Muscle layer of duodenum (tissue), 2 donors: ENCODE measurements at regions not wholly inside any gene's neighbourhood (a gene's known extent, or its start where the extent isn't known, plus 50 kb on each side); places are given as distances from the start of the nearest gene placed in this dataset.

Experiments used
- H3K27ac ChIP-seq: one replicate; pipeline ENCODE4 v1.7.0; 2013; ENCODE audit warnings: mild to moderate bottlenecking, low read length
- H3K27me3 ChIP-seq: one replicate; pipeline ENCODE4 v1.7.0; 2013; ENCODE audit warnings: low read depth, mild to moderate bottlenecking, control low read depth, low read length
- H3K36me3 ChIP-seq, 2 donors: one replicate each; pipeline ENCODE4 v1.7.0; 2013; ENCODE audit warnings: low read length in 2 of 2, control low read depth in 1 of 2, mild to moderate bottlenecking in 1 of 2; ENCODE audit not compliant: insufficient read depth in 2 of 2, control insufficient read depth in 1 of 2
- H3K4me1 ChIP-seq, 2 donors: one replicate each; pipeline ENCODE4 v1.7.0; 2013; ENCODE audit warnings: low read length in 2 of 2, mild to moderate bottlenecking in 2 of 2, control low read depth in 1 of 2, moderate library complexity in 1 of 2; ENCODE audit not compliant: insufficient read depth in 2 of 2, control insufficient read depth in 1 of 2
- H3K4me3 ChIP-seq, 2 donors: one replicate each; pipeline ENCODE4 v1.7.0; 2013; ENCODE audit warnings: low read length in 2 of 2, low read depth in 1 of 2, mild to moderate bottlenecking in 1 of 2
- H3K9me3 ChIP-seq, 2 donors: one replicate each; pipeline ENCODE4 v1.7.0; 2013; ENCODE audit warnings: low read length in 2 of 2, control low read depth in 1 of 2, mild to moderate bottlenecking in 1 of 2; ENCODE audit not compliant: control insufficient read depth in 1 of 2
- donor health status: healthy.

- H3K4me3 ChIP-seq = no peak overlapping the region
- H3K27ac ChIP-seq = no peak overlapping the region
- H3K36me3 ChIP-seq = no peaks in the 10 kb centered on the region
- peaks cover 0 to 14% of the 10 kb centered on the region in 2 donors for H3K9me3 ChIP-seq
- no peaks in the 10 kb centered on the region for H3K4me1 ChIP-seq
- H3K27me3 ChIP-seq = no peaks in the 10 kb centered on the region
These were observed 324.1 kb upstream of the SYT4 start for GRCh38 chr18:43601432-43601831.

GRCh38 chr18:43605224-43605623 is 327.9 kb upstream of the SYT4 start:
- H3K27me3 ChIP-seq = no peaks in the 10 kb centered on the region

GRCh38 chr18:43606795-43607194 is 329.5 kb upstream of the SYT4 start:
- Histone ChIP-seq H3K27me3 (no peaks in the 10 kb centered on the region), H3K4me1 (no peaks in the 10 kb centered on the region), H3K27ac (no peak overlapping the region), H3K36me3 (no peaks in the 10 kb centered on the region), H3K9me3 (peaks cover 0 to 17% of the 10 kb centered on the region in 2 donors), H3K4me3 (no peak overlapping the region)

More at GRCh38 chr18:43605224-43605623, 327.9 kb upstream of the SYT4 start:
- no peak overlapping the region for H3K27ac ChIP-seq
- H3K4me3 ChIP-seq = no peak overlapping the region
- peaks cover 0 to 17% of the 10 kb centered on the region in 2 donors for H3K9me3 ChIP-seq
- no peaks in the 10 kb centered on the region for H3K4me1 ChIP-seq
- H3K36me3 ChIP-seq = no peaks in the 10 kb centered on the region

- H3K27me3 ChIP-seq = no peaks in the 10 kb centered on the region
- H3K9me3 ChIP-seq = no peaks in the 10 kb centered on the region
- H3K36me3 ChIP-seq = no peaks in the 10 kb centered on the region
- H3K27ac ChIP-seq = no peak overlapping the region
- H3K4me1 ChIP-seq = no peaks in the 10 kb centered on the region
- no peak overlapping the region for H3K4me3 ChIP-seq
These were observed 343.6 kb upstream of the SYT4 start for GRCh38 chr18:43620936-43621335.

GRCh38 chr18:43622024-43622423 is 344.7 kb upstream of the SYT4 start:
- Histone ChIP-seq H3K4me1 (no peaks in the 10 kb centered on the region), H3K4me3 (no peak overlapping the region), H3K27me3 (no peaks in the 10 kb centered on the region), H3K9me3 (no peaks in the 10 kb centered on the region), H3K36me3 (no peaks in the 10 kb centered on the region), H3K27ac (no peak overlapping the region)

- Histone ChIP-seq H3K4me1 (no peaks in the 10 kb centered on the region), H3K27ac (no peak overlapping the region), H3K9me3 (no peaks in the 10 kb centered on the region), H3K27me3 (no peaks in the 10 kb centered on the region), H3K36me3 (no peaks in the 10 kb centered on the region), H3K4me3 (no peak overlapping the region)
These were observed 348.3 kb upstream of the SYT4 start for GRCh38 chr18:43625582-43625981.

GRCh38 chr18:43627848-43628530 is 350.7 kb upstream of the SYT4 start:
- Histone ChIP-seq H3K27ac (no peak overlapping the region), H3K36me3 (no peaks in the 10 kb centered on the region), H3K4me1 (no peaks in the 10 kb centered on the region), H3K4me3 (no peak overlapping the region), H3K27me3 (no peaks in the 10 kb centered on the region), H3K9me3 (no peaks in the 10 kb centered on the region)

GRCh38 chr18:43634994-43635393 is 357.7 kb upstream of the SYT4 start:
- Histone ChIP-seq H3K36me3 (no peaks in the 10 kb centered on the region), H3K27me3 (no peaks in the 10 kb centered on the region), H3K9me3 (no peaks in the 10 kb centered on the region), H3K4me1 (no peaks in the 10 kb centered on the region), H3K4me3 (no peak overlapping the region), H3K27ac (no peak overlapping the region)

- Histone ChIP-seq H3K27me3 (no peaks in the 10 kb centered on the region), H3K4me3 (no peak overlapping the region), H3K4me1 (no peaks in the 10 kb centered on the region), H3K9me3 (no peaks in the 10 kb centered on the region), H3K27ac (no peak overlapping the region), H3K36me3 (no peaks in the 10 kb centered on the region)
These were observed 358.1 kb upstream of the SYT4 start for GRCh38 chr18:43635397-43635796.

- Histone ChIP-seq H3K27ac (no peak overlapping the region), H3K36me3 (no peaks in the 10 kb centered on the region), H3K4me1 (no peaks in the 10 kb centered on the region), H3K9me3 (peaks cover 0 to 4% of the 10 kb centered on the region in 2 donors), H3K4me3 (no peak overlapping the region), H3K27me3 (no peaks in the 10 kb centered on the region)
These were observed 365.5 kb upstream of the SYT4 start for GRCh38 chr18:43642727-43643330.

GRCh38 chr18:43648002-43648401 is 370.7 kb upstream of the SYT4 start:
- Histone ChIP-seq H3K27ac (no peak overlapping the region), H3K27me3 (no peaks in the 10 kb centered on the region), H3K36me3 (no peaks in the 10 kb centered on the region), H3K4me3 (no peak overlapping the region), H3K9me3 (no peaks in the 10 kb centered on the region), H3K4me1 (no peaks in the 10 kb centered on the region)
